Neural cell (in vitro differentiated cells): ENCODE measurements at regions not wholly inside any gene's neighbourhood (a gene's known extent, or its start where the extent isn't known, plus 50 kb on each side); places are given as distances from the start of the nearest gene placed in this dataset.

ENCODE experiments used
- H2AFZ ChIP-seq: fragments of 200-600, 300-800 bp; sonication (generic), shearing (Covaris generic); 2 replicates; pipeline ENCODE4 v1.6.0; 2014; ENCODE audit warnings: low read depth, mild to moderate bottlenecking, antibody characterized with exemption, low read length, moderate library complexity
- H3F3A ChIP-seq: fragments of 200-600 bp; shearing (Covaris generic); 2 replicates; pipeline ENCODE4 v1.6.1; 2016; ENCODE audit warnings: mild to moderate bottlenecking, moderate library complexity, mixed read lengths, antibody characterized with exemption, low read length; ENCODE audit not compliant: insufficient read depth, poor library complexity, severe bottlenecking
- H3K27ac ChIP-seq: fragments of 200-600, 300-800 bp; sonication (generic), shearing (Covaris generic); 2 replicates; pipeline ENCODE4 v1.5.1; 2014; ENCODE audit warnings: mild to moderate bottlenecking, low read length, moderate library complexity
- H3K27me3 ChIP-seq: fragments of 300-800, 200-600 bp; sonication (generic), shearing (Covaris generic); 2 replicates; pipeline ENCODE4 v1.6.0; 2014; ENCODE audit warnings: mild to moderate bottlenecking, low read depth, low read length, moderate library complexity; ENCODE audit not compliant: insufficient read depth
- H3K36me3 ChIP-seq: fragments of 300-800, 200-600 bp; sonication (generic), shearing (Covaris generic); 2 replicates; pipeline ENCODE4 v1.5.1; 2014; ENCODE audit warnings: mild to moderate bottlenecking, antibody characterized with exemption, low read length, moderate library complexity; ENCODE audit not compliant: insufficient read depth
- H3K4me2 ChIP-seq: fragments of 300-800, 200-600 bp; sonication (generic), shearing (Covaris generic); 2 replicates; pipeline ENCODE4 v1.6.0; 2014; ENCODE audit warnings: mild to moderate bottlenecking, low read length
- H3K4me3 ChIP-seq: fragments of 300-800, 200-600 bp; sonication (generic), shearing (Covaris generic); 2 replicates; pipeline ENCODE4 v1.5.1; 2014; ENCODE audit warnings: mild to moderate bottlenecking, low read length, moderate library complexity
- H3K79me2 ChIP-seq: fragments of 200-600 bp; shearing (Covaris generic); replicated peaks from 2 replicates; pipeline ENCODE4 v1.6.0; 2014; ENCODE audit warnings: mild to moderate bottlenecking, low read length, moderate library complexity; ENCODE audit not compliant: insufficient read depth
- H3K9ac ChIP-seq: fragments of 300-800, 200-600 bp; sonication (generic), shearing (Covaris generic); 2 replicates; pipeline ENCODE4 v1.6.1; 2016; ENCODE audit warnings: mild to moderate bottlenecking, low read length, mixed read lengths
- H3K9me2 ChIP-seq: fragments of 200-600 bp; shearing (Covaris generic); 2 replicates; pipeline ENCODE4 v1.6.1; 2016; ENCODE audit warnings: mild to moderate bottlenecking, low read length, mixed read lengths; ENCODE audit not compliant: insufficient read depth
- H3K9me3 ChIP-seq: fragments of 200-600, 300-800 bp; sonication (generic), shearing (Covaris generic); 2 replicates; pipeline ENCODE4 v1.6.1; 2016; ENCODE audit warnings: mild to moderate bottlenecking, mixed run types, low read length, moderate library complexity, mixed read lengths
- H4K20me1 ChIP-seq: fragments of 200-600 bp; shearing (Covaris generic); 2 replicates; pipeline ENCODE4 v1.6.1; 2016; ENCODE audit warnings: mild to moderate bottlenecking, mixed run types; ENCODE audit not compliant: insufficient read depth
- CTCF ChIP-seq: fragments of 450-650 bp; IDR thresholded peaks from 2 replicates; pipeline ENCODE4 v1.5.1; 2014; ENCODE audit warnings: antibody characterized with exemption, mild to moderate bottlenecking, moderate library complexity; ENCODE audit not compliant: poor library complexity, severe bottlenecking
- EP300 ChIP-seq: fragments of 450-650 bp; conservative IDR thresholded peaks from 2 replicates; pipeline ENCODE4 v1.6.1; 2014; ENCODE audit warnings: antibody characterized with exemption, mild to moderate bottlenecking, moderate library complexity; ENCODE audit not compliant: poor library complexity, severe bottlenecking
- EZH2 ChIP-seq: fragments of 200-600, 300-800 bp; shearing (Covaris generic), sonication (generic); IDR thresholded peaks from 2 replicates; pipeline ENCODE4 v1.6.1; 2014; ENCODE audit warnings: antibody characterized with exemption, low read length, borderline replicate concordance, mild to moderate bottlenecking; ENCODE audit not compliant: insufficient read depth, poor library complexity, severe bottlenecking
- MXI1 ChIP-seq: fragments of 450-650 bp; conservative IDR thresholded peaks from 2 replicates; pipeline ENCODE4 v1.6.1; 2014; ENCODE audit warnings: antibody characterized with exemption, mild to moderate bottlenecking; ENCODE audit not compliant: poor library complexity, severe bottlenecking
- POLR2AphosphoS5 ChIP-seq: IDR thresholded peaks from 2 replicates; pipeline ENCODE4 v1.6.1; 2012
- RAD21 ChIP-seq: fragments of 450-650 bp; conservative IDR thresholded peaks from 2 replicates; pipeline ENCODE4 v1.6.1; 2014; ENCODE audit warnings: antibody characterized with exemption, mild to moderate bottlenecking, moderate library complexity
- SMC3 ChIP-seq: fragments of 450-650 bp; conservative IDR thresholded peaks from 2 replicates; pipeline ENCODE4 v1.6.1; 2014; ENCODE audit warnings: antibody characterized with exemption, mild to moderate bottlenecking, moderate library complexity; ENCODE audit not compliant: poor library complexity
- TAF1 ChIP-seq: IDR thresholded peaks from 2 replicates; pipeline ENCODE4 v1.6.1; 2012; ENCODE audit warnings: low read depth
- TF ChIP-seq, protein P1 (sequence below): IDR thresholded peaks from 2 replicates; pipeline ENCODE4 v1.6.1; 2012; ENCODE audit warnings: borderline replicate concordance

DNA sequence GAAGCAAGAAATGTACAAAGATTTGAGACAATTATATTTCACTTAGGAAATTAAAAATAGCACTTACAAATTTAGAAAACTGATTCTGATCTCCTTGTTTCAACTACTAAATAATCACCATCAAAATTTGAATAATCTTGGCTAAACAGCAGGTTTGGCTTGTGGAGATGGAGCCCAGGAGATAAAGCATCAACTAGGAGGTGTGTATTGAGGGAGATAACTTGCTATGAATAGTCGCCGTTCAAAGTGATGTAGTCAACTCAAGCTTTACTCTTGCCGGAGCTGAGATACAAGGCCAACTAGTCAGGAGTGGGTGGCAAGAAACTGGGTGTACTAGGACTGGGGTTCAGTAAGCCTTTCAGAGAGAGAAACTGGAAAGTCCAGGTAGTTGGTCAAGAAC, 117.7 kb downstream of the TRMT11 start:
- H3K4me3 ChIP-seq = no peak overlapping the region
- no peaks in the 10 kb centered on the region for H3K9me3 ChIP-seq
- H3K27me3 ChIP-seq = no peaks in the 10 kb centered on the region
- no peak overlapping the region for H3K9ac ChIP-seq
- H3F3A ChIP-seq = no peaks in the 10 kb centered on the region
- H3K9me2 ChIP-seq = no peaks in the 10 kb centered on the region
- H3K36me3 ChIP-seq = no peaks in the 10 kb centered on the region
- no peaks in the 10 kb centered on the region for H3K79me2 ChIP-seq
- no peak overlapping the region for H3K4me2 ChIP-seq
- H3K27ac ChIP-seq = no peak overlapping the region
- no peaks in the 10 kb centered on the region for H4K20me1 ChIP-seq
- TF ChIP-seq, protein P1, sequence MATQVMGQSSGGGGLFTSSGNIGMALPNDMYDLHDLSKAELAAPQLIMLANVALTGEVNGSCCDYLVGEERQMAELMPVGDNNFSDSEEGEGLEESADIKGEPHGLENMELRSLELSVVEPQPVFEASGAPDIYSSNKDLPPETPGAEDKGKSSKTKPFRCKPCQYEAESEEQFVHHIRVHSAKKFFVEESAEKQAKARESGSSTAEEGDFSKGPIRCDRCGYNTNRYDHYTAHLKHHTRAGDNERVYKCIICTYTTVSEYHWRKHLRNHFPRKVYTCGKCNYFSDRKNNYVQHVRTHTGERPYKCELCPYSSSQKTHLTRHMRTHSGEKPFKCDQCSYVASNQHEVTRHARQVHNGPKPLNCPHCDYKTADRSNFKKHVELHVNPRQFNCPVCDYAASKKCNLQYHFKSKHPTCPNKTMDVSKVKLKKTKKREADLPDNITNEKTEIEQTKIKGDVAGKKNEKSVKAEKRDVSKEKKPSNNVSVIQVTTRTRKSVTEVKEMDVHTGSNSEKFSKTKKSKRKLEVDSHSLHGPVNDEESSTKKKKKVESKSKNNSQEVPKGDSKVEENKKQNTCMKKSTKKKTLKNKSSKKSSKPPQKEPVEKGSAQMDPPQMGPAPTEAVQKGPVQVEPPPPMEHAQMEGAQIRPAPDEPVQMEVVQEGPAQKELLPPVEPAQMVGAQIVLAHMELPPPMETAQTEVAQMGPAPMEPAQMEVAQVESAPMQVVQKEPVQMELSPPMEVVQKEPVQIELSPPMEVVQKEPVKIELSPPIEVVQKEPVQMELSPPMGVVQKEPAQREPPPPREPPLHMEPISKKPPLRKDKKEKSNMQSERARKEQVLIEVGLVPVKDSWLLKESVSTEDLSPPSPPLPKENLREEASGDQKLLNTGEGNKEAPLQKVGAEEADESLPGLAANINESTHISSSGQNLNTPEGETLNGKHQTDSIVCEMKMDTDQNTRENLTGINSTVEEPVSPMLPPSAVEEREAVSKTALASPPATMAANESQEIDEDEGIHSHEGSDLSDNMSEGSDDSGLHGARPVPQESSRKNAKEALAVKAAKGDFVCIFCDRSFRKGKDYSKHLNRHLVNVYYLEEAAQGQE = no peak
- TF ChIP-seq POLR2AphosphoS5 (no peak), SMC3 (no peak), RAD21 (no peak), CTCF (no peak), MXI1 (no peak), TAF1 (no peak), EZH2 (no peak), EP300 (no peak)
- H2AFZ ChIP-seq = no peak overlapping the region

DNA sequence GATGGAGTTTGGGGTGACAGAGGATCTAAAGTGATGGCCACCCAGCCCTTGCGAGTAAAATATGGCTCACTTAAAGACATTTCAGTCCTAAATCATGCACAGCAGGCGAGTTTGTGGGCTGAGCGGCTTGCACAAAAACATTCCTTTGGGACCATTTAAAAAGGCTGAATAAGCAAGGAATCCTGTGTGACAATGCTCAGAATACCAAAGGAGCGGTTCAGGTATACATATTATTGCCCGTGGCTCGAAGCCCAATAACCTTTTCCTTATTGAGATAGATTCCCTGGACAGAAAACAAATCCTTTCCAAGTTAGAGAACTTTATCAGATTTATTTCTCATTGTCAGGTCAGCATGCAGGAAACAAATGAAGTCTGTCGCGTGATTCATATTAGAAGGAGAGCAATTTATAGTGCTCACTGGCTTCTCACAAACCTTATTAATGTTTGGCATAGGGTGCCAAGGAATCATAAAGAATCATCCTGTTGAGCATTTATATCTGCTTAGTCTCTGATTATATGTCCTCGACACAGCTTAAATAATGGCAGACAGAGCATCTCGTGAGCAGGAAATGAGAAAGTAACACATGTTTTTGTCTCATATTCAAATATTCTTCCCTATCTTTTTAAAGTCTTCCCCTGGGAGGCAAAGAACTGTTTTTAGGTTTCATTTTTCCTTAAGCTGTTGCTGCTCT, 121.3 kb downstream of the TRMT11 start:
- no peaks in the 10 kb centered on the region for H3K27me3 ChIP-seq
- H3K9ac ChIP-seq = no peak overlapping the region
- H3K27ac ChIP-seq = no peak overlapping the region
- no peak for TF ChIP-seq RAD21
- TF ChIP-seq EZH2 = no peak
- TF ChIP-seq, protein P1 = no peak
- no peaks in the 10 kb centered on the region for H3K79me2 ChIP-seq
- no peaks in the 10 kb centered on the region for H3F3A ChIP-seq
- no peak overlapping the region for H2AFZ ChIP-seq
- no peaks in the 10 kb centered on the region for H4K20me1 ChIP-seq
- no peaks in the 10 kb centered on the region for H3K36me3 ChIP-seq
- H3K4me2 ChIP-seq = no peak overlapping the region
- H3K4me3 ChIP-seq = no peak overlapping the region
- H3K9me3 ChIP-seq = no peaks in the 10 kb centered on the region
- H3K9me2 ChIP-seq = no peaks in the 10 kb centered on the region
